Type B pancreatic cell (in vitro differentiated cells): ENCODE measurements at regions not wholly inside any gene's neighbourhood (a gene's known extent, or its start where the extent isn't known, plus 50 kb on each side); places are given as distances from the start of the nearest gene placed in this dataset.

Experiments used
- DNase-seq: peaks from one replicate; pipeline ENCODE4 v3.0.0; 2021; ENCODE audit warnings: mixed read lengths; ENCODE audit not compliant: unreplicated experiment; ENCODE audit errors: extremely low spot score
- H3K27ac Mint-ChIP-seq: 2 replicates; pipeline ENCODE4 v1.8.0; 2021; ENCODE audit warnings: mild to moderate bottlenecking, mixed read lengths
- H3K27me3 Mint-ChIP-seq: 2 replicates; pipeline ENCODE4 v1.8.0; 2021; ENCODE audit warnings: mixed read lengths
- H3K36me3 Mint-ChIP-seq: 2 replicates; pipeline ENCODE4 v1.8.0; 2021; ENCODE audit warnings: mixed read lengths
- H3K4me1 Mint-ChIP-seq: one replicate; pipeline ENCODE4 v1.8.0; 2021; ENCODE audit warnings: mixed read lengths; ENCODE audit not compliant: unreplicated experiment
- H3K4me3 Mint-ChIP-seq: 2 replicates; pipeline ENCODE4 v1.8.0; 2021; ENCODE audit warnings: mild to moderate bottlenecking, mixed read lengths
- H3K9me3 Mint-ChIP-seq: 2 replicates; pipeline ENCODE4 v1.8.0; 2021; ENCODE audit warnings: mixed read lengths
- CTCF ChIP-seq: fragments of 200-600 bp; sonication (generic); conservative IDR thresholded peaks from 2 replicates; pipeline ENCODE4 v1.5.0; 2021; ENCODE audit warnings: antibody characterized with exemption, mild to moderate bottlenecking

DNA sequence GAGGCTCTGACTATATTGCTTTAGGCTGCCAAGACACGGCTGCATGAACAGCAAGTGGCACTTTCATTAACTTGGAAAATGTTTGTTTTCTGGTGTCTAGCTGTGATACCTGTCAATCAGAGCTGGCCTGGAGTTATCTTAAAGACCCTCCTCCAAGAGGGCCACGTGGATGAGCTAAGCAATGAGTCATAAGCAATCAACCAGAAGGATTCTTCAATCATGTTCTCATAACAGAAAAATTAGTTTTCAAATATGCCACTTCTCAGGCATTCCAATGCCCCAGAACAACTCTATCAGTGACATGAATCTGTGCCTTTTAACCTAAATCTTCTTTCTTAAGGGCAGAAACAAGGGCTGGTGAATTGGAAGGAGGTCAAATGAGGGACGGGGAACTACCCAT lies 283.0 kb downstream of the HTR1B start:
- Mint-ChIP-seq H3K27me3 (no peaks in the 10 kb centered on the region), H3K9me3 (peaks cover 6% of the 10 kb centered on the region), H3K27ac (no peak overlapping the region), H3K4me3 (no peak overlapping the region), H3K36me3 (no peaks in the 10 kb centered on the region), H3K4me1 (peaks cover 5% of the 10 kb centered on the region)
- DNase-seq = no peak
- no peak for TF ChIP-seq CTCF

DNA sequence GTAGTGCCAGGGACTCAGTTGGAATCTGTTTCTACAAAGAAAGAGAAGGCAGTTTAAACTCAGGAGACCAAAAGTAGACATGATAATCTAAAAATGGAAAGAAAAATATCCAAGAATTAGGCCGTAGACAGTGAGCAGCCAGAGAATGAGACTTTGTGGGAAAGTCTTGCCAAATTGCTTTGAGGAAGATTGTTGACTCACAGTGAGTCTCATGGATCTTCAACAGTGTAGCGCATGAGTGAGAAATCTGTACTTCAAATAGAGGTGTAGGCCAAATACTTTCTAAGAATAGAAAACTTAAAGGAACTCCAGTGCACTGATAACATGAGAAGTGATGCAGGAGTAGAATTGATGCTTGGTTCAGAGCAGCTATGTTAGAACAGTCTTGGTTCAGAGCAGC lies 284.5 kb downstream of the HTR1B start:
- peaks cover 5% of the 10 kb centered on the region for H3K4me1 Mint-ChIP-seq
- H3K36me3 Mint-ChIP-seq = no peaks in the 10 kb centered on the region
- H3K27me3 Mint-ChIP-seq = no peaks in the 10 kb centered on the region
- no peak overlapping the region for H3K4me3 Mint-ChIP-seq
- H3K27ac Mint-ChIP-seq = no peak overlapping the region
- H3K9me3 Mint-ChIP-seq = no peaks in the 10 kb centered on the region
- no peak for TF ChIP-seq CTCF
- no peak for DNase-seq

GRCh38 chr6:77177470-77177869 lies 285.8 kb downstream of the HTR1B start:
- Mint-ChIP-seq H3K27me3 (no peaks in the 10 kb centered on the region), H3K36me3 (no peaks in the 10 kb centered on the region), H3K27ac (no peak overlapping the region), H3K4me1 (peaks cover 5% of the 10 kb centered on the region), H3K4me3 (no peak overlapping the region), H3K9me3 (no peaks in the 10 kb centered on the region)
- no peak for TF ChIP-seq CTCF
- no peak for DNase-seq

GRCh38 chr6:77173472-77174074 lies 289.7 kb downstream of the HTR1B start:
- no peak for TF ChIP-seq CTCF
- H3K9me3 Mint-ChIP-seq = no peaks in the 10 kb centered on the region
- DNase-seq = no peak
- no peaks in the 10 kb centered on the region for H3K36me3 Mint-ChIP-seq
- no peak overlapping the region for H3K4me3 Mint-ChIP-seq
- no peaks in the 10 kb centered on the region for H3K27me3 Mint-ChIP-seq
- H3K4me1 Mint-ChIP-seq = no peaks in the 10 kb centered on the region
- no peak overlapping the region for H3K27ac Mint-ChIP-seq

- H3K27ac Mint-ChIP-seq = no peak overlapping the region
- H3K4me1 Mint-ChIP-seq = no peaks in the 10 kb centered on the region
- no peaks in the 10 kb centered on the region for H3K27me3 Mint-ChIP-seq
- TF ChIP-seq CTCF = no peak
- H3K4me3 Mint-ChIP-seq = no peak overlapping the region
- no peaks in the 10 kb centered on the region for H3K36me3 Mint-ChIP-seq
- H3K9me3 Mint-ChIP-seq = no peaks in the 10 kb centered on the region
- no peak for DNase-seq
Measured at GRCh38 chr6:77172578-77172977, 290.7 kb downstream of the HTR1B start.

GRCh38 chr6:77159730-77160129 lies 303.6 kb downstream of the HTR1B start:
- H3K27me3 Mint-ChIP-seq = no peaks in the 10 kb centered on the region

More at GRCh38 chr6:77159730-77160129, 303.6 kb downstream of the HTR1B start:
- Mint-ChIP-seq H3K4me3 (no peak overlapping the region), H3K36me3 (no peaks in the 10 kb centered on the region), H3K4me1 (no peaks in the 10 kb centered on the region), H3K9me3 (no peaks in the 10 kb centered on the region), H3K27ac (no peak overlapping the region)
- no peak for DNase-seq
- TF ChIP-seq CTCF = no peak
